SK-N-SH treated with all-trans-retinoic acid at 6 μM for 48 hours (cell line): ENCODE measurements at regions not wholly inside any gene's neighbourhood (a gene's known extent, or its start where the extent isn't known, plus 50 kb on each side); places are given as distances from the start of the nearest gene placed in this dataset.
"Not testable (repeated sequence)": the region's sequence is repeated elsewhere in the genome, so short reads cannot be mapped to it uniquely, and the experiment has no call there.

Experiments
- ATAC-seq: fragments of 200-7000 bp; cut with Tn5 transposase; 3 replicates; pipeline ENCODE4 v1.9.1; 2020; ENCODE audit warnings: mild to moderate bottlenecking, moderate library complexity
- ARNTL ChIP-seq: fragments of 450-650 bp; formaldehyde crosslinking; IDR thresholded peaks from 2 replicates; pipeline ENCODE4 v1.5.0; 2020; ENCODE audit warnings: low read depth, mild to moderate bottlenecking, moderate library complexity, borderline replicate concordance
- CSDC2 ChIP-seq: fragments of 250-450 bp; sonication (Bioruptor Pico); IDR thresholded peaks from 2 replicates; pipeline ENCODE4 v1.5.0; 2020; ENCODE audit warnings: mild to moderate bottlenecking, moderate library complexity
- ESRRG ChIP-seq: fragments of 250-450 bp; sonication (Bioruptor Pico); IDR thresholded peaks from 2 replicates; pipeline ENCODE4 v1.6.1; 2021; ENCODE audit warnings: mild to moderate bottlenecking
- GLIS3 ChIP-seq: fragments of 250-450 bp; sonication (Bioruptor Pico); IDR thresholded peaks from 2 replicates; pipeline ENCODE4 v1.5.0; 2020; ENCODE audit warnings: mild to moderate bottlenecking, moderate library complexity
- ISL1 ChIP-seq: fragments of 250-450 bp; sonication (Bioruptor Pico); IDR thresholded peaks from 2 replicates; pipeline ENCODE4 v2.1.2; 2022; ENCODE audit warnings: mild to moderate bottlenecking, moderate library complexity
- OSR1 ChIP-seq: fragments of 250-450 bp; sonication (Bioruptor Pico); IDR thresholded peaks from 2 replicates; pipeline ENCODE4 v1.8.0; 2022; ENCODE audit warnings: moderate library complexity, mild to moderate bottlenecking, inconsistent platforms
- PPARA ChIP-seq: fragments of 250-450 bp; sonication (Bioruptor Pico); IDR thresholded peaks from 2 replicates; pipeline ENCODE4 v1.5.0; 2020; ENCODE audit warnings: mild to moderate bottlenecking, borderline replicate concordance
- RARB ChIP-seq: fragments of 250-450 bp; sonication (Bioruptor Pico); IDR thresholded peaks from 2 replicates; pipeline ENCODE4 v1.8.0; 2021; ENCODE audit warnings: mild to moderate bottlenecking, moderate library complexity
- SNAI2 ChIP-seq: fragments of 250-450 bp; sonication (Bioruptor Pico); IDR thresholded peaks from 2 replicates; pipeline ENCODE4 v1.5.0; 2020; ENCODE audit warnings: mild to moderate bottlenecking, moderate library complexity
- TCF4 ChIP-seq: fragments of 250-450 bp; sonication (Bioruptor Pico); IDR thresholded peaks from 2 replicates; pipeline ENCODE4 v1.8.0; 2021; ENCODE audit warnings: mild to moderate bottlenecking, moderate library complexity, borderline replicate concordance
- ZC3H10 ChIP-seq: fragments of 250-450 bp; sonication (Bioruptor Pico); IDR thresholded peaks from 2 replicates; pipeline ENCODE4 v1.5.1; 2021; ENCODE audit warnings: mild to moderate bottlenecking, moderate library complexity
- ZFP3 ChIP-seq: fragments of 250-450 bp; sonication (Bioruptor Pico); IDR thresholded peaks from 2 replicates; pipeline ENCODE4 v1.5.0; 2020; ENCODE audit warnings: mild to moderate bottlenecking, moderate library complexity
- ZFP30 ChIP-seq: fragments of 450-650 bp; formaldehyde crosslinking; IDR thresholded peaks from 2 replicates; pipeline ENCODE4 v1.5.0; 2022; ENCODE audit warnings: mild to moderate bottlenecking, moderate library complexity
- ZNF565 ChIP-seq: fragments of 450-650 bp; formaldehyde crosslinking; conservative IDR thresholded peaks from 2 replicates; pipeline ENCODE4 v1.5.0; 2020; ENCODE audit warnings: low read depth, mild to moderate bottlenecking, moderate library complexity
- ZNF70 ChIP-seq: fragments of 450-650 bp; formaldehyde crosslinking; IDR thresholded peaks from 2 replicates; pipeline ENCODE4 v1.5.0; 2020; ENCODE audit warnings: mild to moderate bottlenecking, moderate library complexity
- ZNF8 ChIP-seq: fragments of 450-650 bp; formaldehyde crosslinking; IDR thresholded peaks from 2 replicates; pipeline ENCODE4 v1.5.0; 2020; ENCODE audit warnings: mild to moderate bottlenecking, moderate library complexity
- TF ChIP-seq, protein P1 (sequence below): fragments of 250-450 bp; sonication (Bioruptor Pico); IDR thresholded peaks from 2 replicates; pipeline ENCODE4 v1.5.1; 2020; ENCODE audit warnings: low read depth, mild to moderate bottlenecking, moderate library complexity
- TF ChIP-seq, protein P2 (sequence below): fragments of 250-450 bp; sonication (Bioruptor Pico); IDR thresholded peaks from 2 replicates; pipeline ENCODE4 v1.8.0; 2020; ENCODE audit warnings: mild to moderate bottlenecking, moderate library complexity, borderline replicate concordance
- TF ChIP-seq, protein P3 (sequence below): fragments of 250-450 bp; sonication (Bioruptor Pico); IDR thresholded peaks from 2 replicates; pipeline ENCODE4 v1.5.0; 2020; ENCODE audit warnings: mild to moderate bottlenecking, moderate library complexity
- TF ChIP-seq, protein P4 (sequence below): fragments of 250-450 bp; sonication (Bioruptor Pico); IDR thresholded peaks from 2 replicates; pipeline ENCODE4 v1.5.1; 2021; ENCODE audit warnings: mild to moderate bottlenecking, moderate library complexity
- TF ChIP-seq, protein P5 (sequence below): fragments of 250-450 bp; sonication (Bioruptor Pico); IDR thresholded peaks from 2 replicates; pipeline ENCODE4 v1.8.0; 2021; ENCODE audit warnings: low read depth, mild to moderate bottlenecking, moderate library complexity, borderline replicate concordance

DNA sequence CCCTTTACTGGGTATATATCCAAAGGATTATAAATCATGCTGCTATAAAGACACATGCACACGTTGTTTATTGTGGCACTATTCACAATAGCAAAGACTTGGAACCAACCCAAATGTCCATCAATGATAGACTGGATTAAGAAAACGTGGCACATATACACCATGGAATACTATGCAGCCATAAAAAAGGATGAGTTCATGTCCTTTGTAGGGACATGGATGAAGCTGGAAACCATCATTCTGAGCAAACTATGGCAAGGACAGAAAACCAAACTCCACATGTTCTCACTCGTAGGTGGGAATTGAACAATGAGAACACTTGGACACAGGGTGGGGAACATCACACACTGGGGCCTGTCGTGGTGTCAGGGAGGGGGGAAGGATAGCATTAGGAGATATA is 59.2 kb downstream of the CXorf49B start:
- ATAC-seq, result not testable (repeated sequence)

DNA sequence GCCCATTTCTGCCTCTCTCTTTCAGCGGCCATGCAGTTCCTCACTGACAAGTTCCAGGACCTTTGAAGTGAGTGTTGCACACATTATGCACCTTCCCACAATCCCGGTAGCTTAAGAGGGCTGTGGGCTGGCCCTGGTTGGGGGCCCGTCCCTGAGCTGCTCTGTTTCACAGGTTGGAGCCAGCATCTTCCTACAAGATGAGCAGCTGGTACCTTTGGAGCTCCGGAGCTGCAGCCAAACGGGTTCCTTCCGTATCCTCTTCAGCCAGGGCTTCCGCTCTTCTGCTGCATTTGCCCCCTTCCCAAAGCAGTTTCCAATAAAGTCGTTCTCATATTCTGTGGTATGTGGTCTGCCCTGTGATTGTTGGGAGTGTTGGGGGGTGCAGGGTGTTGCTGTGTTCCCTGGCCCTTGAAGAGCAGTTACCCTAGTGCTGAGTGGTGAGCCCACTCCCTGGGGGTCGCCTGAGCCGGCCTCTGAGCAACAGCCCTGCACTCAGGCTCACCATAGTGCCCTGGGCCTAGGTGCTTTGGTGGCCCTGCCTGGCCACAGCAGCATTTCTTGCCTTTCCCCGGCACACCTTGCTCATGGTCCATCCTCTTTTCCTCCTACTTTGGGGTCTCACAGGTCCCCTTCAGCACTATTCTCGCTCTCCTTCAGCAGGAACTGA is 60.4 kb downstream of the CXorf49B start:
- ATAC-seq, result no peak
- no peak for TF ChIP-seq ZFP30
- no peak for TF ChIP-seq ESRRG (CRISPR knock-in tag)
- no peak for TF ChIP-seq SNAI2 (CRISPR knock-in tag)
- no peak for TF ChIP-seq ZNF8 (CRISPR knock-in tag)
- TF ChIP-seq, protein P1, sequence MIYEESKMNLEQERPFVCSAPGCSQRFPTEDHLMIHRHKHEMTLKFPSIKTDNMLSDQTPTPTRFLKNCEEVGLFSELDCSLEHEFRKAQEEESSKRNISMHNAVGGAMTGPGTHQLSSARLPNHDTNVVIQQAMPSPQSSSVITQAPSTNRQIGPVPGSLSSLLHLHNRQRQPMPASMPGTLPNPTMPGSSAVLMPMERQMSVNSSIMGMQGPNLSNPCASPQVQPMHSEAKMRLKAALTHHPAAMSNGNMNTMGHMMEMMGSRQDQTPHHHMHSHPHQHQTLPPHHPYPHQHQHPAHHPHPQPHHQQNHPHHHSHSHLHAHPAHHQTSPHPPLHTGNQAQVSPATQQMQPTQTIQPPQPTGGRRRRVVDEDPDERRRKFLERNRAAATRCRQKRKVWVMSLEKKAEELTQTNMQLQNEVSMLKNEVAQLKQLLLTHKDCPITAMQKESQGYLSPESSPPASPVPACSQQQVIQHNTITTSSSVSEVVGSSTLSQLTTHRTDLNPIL (CRISPR knock-in tag), result no peak

DNA sequence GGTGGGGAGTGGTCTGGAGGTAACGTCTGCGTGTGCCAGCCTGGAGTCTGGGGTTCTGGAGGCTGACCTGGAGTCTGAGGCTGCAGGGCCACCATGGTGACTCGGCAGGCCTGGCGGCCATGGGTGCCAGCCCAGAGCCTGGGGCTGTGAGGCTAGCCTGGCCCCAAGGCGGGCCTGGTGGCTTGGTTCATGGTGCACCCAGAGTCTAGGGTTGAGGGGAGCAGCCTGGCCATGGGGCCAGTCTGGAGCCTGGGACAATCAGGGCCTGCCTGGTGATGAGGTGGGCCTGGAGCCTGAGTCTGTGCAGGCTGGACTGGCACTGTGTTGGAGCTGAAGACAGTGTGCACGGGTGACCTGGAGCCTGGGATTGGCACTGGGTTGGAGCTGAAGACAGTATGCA is 64.9 kb downstream of the CXorf49B start:
- TF ChIP-seq ZNF8 (CRISPR knock-in tag) (no peak), ZFP30 (no peak), OSR1 (CRISPR knock-in tag) (no peak), ISL1 (CRISPR knock-in tag) (no peak), SNAI2 (CRISPR knock-in tag) (no peak), TCF4 (CRISPR knock-in tag) (no peak)
- no peak for ATAC-seq

DNA sequence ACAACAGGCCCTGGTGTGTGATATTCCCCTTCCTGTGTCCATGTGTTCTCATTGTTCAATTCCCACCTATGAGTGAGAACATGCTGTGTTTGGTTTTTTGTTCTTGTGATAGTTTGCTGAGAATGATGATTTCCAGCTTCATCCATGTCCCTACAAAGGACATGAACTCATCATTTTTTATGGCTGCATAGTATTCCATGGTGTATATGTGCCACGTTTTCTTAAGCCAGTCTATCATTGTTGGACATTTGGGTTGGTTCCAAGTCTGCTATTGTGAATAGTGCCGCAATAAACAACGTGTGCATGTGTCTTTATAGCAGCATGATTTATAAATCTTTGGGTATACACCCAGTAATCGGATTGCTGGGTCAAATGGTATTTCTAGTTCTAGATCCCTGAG is 72.6 kb upstream of the NHSL2 start:
- ATAC-seq, result not testable (repeated sequence)

DNA sequence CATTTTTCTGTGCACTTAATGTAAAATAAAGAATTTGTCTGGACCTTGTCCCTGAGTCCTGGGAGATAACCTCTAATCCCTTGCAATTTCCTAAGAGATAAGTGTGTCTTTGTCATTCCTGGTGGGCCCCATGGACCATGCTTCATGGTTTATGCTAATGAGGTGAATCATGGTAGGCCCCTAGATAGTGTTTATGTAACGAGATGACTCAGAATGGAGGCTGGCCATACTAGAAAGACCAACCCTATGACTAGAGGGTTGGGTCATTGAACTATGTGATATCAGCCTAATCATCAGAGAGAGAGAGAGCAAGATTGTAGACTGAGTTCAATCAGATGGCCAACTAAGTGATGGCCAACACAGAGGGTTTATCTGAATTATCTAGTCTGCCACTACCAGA is 64.2 kb upstream of the NHSL2 start:
- ATAC-seq, result no peak
- TF ChIP-seq, protein P1 (CRISPR knock-in tag), result no peak
- TF ChIP-seq CSDC2 (CRISPR knock-in tag) (no peak), ZC3H10 (no peak), ZNF565 (CRISPR knock-in tag) (no peak), ZFP3 (CRISPR knock-in tag) (no peak), TCF4 (CRISPR knock-in tag) (no peak), ARNTL (CRISPR knock-in tag) (no peak), ZNF70 (CRISPR knock-in tag) (no peak), ESRRG (CRISPR knock-in tag) (no peak), PPARA (CRISPR knock-in tag) (no peak), ISL1 (CRISPR knock-in tag) (no peak), RARB (no peak), ZFP30 (no peak), OSR1 (CRISPR knock-in tag) (no peak), GLIS3 (no peak)
- TF ChIP-seq, protein P2, sequence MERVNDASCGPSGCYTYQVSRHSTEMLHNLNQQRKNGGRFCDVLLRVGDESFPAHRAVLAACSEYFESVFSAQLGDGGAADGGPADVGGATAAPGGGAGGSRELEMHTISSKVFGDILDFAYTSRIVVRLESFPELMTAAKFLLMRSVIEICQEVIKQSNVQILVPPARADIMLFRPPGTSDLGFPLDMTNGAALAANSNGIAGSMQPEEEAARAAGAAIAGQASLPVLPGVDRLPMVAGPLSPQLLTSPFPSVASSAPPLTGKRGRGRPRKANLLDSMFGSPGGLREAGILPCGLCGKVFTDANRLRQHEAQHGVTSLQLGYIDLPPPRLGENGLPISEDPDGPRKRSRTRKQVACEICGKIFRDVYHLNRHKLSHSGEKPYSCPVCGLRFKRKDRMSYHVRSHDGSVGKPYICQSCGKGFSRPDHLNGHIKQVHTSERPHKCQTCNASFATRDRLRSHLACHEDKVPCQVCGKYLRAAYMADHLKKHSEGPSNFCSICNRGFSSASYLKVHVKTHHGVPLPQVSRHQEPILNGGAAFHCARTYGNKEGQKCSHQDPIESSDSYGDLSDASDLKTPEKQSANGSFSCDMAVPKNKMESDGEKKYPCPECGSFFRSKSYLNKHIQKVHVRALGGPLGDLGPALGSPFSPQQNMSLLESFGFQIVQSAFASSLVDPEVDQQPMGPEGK (CRISPR knock-in tag), result no peak
- TF ChIP-seq, protein P3, sequence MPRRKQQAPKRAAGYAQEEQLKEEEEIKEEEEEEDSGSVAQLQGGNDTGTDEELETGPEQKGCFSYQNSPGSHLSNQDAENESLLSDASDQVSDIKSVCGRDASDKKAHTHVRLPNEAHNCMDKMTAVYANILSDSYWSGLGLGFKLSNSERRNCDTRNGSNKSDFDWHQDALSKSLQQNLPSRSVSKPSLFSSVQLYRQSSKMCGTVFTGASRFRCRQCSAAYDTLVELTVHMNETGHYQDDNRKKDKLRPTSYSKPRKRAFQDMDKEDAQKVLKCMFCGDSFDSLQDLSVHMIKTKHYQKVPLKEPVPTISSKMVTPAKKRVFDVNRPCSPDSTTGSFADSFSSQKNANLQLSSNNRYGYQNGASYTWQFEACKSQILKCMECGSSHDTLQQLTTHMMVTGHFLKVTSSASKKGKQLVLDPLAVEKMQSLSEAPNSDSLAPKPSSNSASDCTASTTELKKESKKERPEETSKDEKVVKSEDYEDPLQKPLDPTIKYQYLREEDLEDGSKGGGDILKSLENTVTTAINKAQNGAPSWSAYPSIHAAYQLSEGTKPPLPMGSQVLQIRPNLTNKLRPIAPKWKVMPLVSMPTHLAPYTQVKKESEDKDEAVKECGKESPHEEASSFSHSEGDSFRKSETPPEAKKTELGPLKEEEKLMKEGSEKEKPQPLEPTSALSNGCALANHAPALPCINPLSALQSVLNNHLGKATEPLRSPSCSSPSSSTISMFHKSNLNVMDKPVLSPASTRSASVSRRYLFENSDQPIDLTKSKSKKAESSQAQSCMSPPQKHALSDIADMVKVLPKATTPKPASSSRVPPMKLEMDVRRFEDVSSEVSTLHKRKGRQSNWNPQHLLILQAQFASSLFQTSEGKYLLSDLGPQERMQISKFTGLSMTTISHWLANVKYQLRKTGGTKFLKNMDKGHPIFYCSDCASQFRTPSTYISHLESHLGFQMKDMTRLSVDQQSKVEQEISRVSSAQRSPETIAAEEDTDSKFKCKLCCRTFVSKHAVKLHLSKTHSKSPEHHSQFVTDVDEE (CRISPR knock-in tag), result no peak
- TF ChIP-seq, protein P4, sequence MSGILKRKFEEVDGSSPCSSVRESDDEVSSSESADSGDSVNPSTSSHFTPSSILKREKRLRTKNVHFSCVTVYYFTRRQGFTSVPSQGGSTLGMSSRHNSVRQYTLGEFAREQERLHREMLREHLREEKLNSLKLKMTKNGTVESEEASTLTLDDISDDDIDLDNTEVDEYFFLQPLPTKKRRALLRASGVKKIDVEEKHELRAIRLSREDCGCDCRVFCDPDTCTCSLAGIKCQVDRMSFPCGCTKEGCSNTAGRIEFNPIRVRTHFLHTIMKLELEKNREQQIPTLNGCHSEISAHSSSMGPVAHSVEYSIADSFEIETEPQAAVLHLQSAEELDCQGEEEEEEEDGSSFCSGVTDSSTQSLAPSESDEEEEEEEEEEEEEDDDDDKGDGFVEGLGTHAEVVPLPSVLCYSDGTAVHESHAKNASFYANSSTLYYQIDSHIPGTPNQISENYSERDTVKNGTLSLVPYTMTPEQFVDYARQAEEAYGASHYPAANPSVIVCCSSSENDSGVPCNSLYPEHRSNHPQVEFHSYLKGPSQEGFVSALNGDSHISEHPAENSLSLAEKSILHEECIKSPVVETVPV (CRISPR knock-in tag), result no peak
- TF ChIP-seq, protein P5, sequence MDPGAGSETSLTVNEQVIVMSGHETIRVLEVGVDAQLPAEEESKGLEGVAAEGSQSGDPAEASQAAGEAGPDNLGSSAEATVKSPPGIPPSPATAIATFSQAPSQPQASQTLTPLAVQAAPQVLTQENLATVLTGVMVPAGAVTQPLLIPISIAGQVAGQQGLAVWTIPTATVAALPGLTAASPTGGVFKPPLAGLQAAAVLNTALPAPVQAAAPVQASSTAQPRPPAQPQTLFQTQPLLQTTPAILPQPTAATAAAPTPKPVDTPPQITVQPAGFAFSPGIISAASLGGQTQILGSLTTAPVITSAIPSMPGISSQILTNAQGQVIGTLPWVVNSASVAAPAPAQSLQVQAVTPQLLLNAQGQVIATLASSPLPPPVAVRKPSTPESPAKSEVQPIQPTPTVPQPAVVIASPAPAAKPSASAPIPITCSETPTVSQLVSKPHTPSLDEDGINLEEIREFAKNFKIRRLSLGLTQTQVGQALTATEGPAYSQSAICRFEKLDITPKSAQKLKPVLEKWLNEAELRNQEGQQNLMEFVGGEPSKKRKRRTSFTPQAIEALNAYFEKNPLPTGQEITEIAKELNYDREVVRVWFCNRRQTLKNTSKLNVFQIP (CRISPR knock-in tag), result no peak
